GM19240 (cell line): ENCODE measurements at regions not wholly inside any gene's neighbourhood (a gene's known extent, or its start where the extent isn't known, plus 50 kb on each side); places are given as distances from the start of the nearest gene placed in this dataset.
"Not testable (repeated sequence)": the region's sequence is repeated elsewhere in the genome, so short reads cannot be mapped to it uniquely, and the experiment has no call there.

Experiments used
- DNase-seq: peaks from one replicate; pipeline ENCODE4 v3.0.0; 2011; ENCODE audit warnings: low spot score; ENCODE audit not compliant: insufficient read length

DNA sequence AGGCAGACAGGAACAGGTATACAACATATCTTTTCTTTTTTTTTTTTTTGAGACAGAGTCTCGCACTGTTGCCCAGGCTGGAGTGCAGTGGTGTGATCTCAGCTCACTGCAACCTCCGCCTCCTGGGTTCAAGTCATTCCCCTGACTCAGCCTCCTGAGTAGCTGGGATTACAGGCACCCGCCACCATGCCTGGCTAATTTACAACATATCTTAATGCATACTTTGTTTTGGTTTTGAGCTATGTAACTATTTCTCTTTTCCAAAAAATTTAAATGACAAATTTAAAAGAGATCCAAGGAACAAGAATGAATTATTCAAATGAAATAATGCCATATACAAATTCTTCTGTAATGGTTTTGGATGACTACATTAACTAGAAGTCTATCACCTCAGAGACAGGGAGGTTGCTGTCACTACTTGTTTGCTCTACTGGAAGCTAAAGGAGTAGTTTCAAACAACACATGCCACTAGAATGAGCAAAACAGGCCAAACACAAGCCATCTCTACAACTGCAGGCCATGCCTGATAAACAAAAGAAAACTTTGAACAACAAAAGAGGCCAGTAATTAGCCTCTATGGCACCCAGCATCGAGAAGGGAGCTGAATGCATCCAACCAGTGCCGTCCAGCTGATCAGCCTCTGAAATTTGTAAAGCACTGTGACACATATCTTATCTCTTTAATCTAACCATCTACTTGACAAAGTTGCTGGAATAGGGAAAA is 133.6 kb upstream of the VOPP1 start:
- not testable (repeated sequence) for DNase-seq

DNA sequence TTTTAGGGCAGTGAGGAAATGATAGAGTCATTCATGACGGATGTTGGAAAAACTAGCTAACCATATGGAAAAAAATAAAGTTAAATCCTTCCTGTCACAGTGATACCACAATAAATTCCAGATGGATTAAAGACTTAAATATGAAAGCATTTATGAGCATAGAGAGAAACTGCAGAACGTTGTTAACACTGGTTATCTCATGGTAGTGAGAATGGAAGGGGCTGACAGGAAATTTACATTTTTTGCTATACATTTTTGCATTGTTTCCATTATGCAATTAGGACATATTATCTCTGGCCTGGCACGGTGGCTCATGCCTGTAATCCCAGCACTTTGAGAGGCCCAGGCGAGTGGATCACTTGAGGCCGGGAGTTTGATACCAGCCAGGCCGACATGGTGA is 130.5 kb upstream of the VOPP1 start:
- DNase-seq, result not testable (repeated sequence)

DNA sequence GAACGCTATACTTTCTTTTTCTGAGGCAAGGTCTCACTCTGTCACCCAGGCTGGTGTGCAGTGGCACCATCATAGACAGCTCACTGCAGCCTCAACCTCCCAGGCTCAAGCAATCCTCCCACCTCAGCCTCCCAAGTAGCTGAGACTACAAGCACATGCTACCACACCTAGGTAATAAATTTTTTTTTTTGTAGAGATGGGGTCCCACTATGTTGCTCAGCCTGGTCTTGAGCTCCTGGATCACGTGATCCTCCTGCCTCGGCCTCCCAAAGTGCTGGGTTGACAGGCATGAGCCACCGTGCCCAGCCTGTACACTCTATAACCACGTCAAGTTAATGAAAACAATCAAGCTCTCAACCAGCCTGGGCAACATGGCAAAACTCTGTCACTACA is 127.1 kb upstream of the VOPP1 start:
- not testable (repeated sequence) for DNase-seq

DNA sequence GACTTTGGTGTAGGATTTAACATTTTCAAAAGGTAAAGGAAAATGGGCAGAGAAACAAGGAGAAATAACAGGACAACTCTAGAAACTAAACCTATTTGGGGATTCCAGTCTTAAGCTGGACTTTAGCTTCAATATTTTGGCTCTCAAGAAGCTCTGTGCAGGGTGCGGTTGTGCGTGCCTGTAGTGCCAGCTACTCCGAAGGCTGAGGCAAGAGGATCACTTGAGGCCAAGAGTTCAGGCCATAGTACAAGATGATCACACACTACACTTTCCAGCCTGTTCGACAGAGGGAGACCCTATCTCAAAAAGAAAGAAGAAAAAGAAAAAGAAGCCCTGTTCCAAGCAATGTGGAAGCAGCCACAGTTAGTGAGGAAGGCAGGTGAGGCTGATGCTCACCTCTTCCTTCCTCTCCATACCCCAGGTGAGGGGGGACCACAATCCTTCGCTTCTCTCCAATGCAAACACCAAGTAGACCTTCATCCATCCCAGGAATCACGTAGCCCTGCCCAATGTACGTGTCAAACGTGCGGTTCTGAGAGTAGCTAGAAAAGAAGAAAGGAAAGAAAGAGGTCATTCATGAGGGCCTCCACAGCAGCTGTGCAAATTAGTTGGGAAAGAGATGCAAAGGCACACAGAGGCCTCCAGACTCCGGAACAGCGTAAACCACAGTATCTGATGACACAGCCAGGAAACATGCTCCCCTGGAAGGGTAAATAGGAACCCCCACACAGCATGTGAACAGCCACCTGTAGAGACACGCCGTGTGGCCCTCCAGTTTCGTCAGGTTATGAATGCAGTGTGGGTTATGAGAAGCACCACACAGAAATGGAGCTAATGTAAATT is 126.5 kb upstream of the VOPP1 start:
- DNase-seq, result not testable (repeated sequence)

DNA sequence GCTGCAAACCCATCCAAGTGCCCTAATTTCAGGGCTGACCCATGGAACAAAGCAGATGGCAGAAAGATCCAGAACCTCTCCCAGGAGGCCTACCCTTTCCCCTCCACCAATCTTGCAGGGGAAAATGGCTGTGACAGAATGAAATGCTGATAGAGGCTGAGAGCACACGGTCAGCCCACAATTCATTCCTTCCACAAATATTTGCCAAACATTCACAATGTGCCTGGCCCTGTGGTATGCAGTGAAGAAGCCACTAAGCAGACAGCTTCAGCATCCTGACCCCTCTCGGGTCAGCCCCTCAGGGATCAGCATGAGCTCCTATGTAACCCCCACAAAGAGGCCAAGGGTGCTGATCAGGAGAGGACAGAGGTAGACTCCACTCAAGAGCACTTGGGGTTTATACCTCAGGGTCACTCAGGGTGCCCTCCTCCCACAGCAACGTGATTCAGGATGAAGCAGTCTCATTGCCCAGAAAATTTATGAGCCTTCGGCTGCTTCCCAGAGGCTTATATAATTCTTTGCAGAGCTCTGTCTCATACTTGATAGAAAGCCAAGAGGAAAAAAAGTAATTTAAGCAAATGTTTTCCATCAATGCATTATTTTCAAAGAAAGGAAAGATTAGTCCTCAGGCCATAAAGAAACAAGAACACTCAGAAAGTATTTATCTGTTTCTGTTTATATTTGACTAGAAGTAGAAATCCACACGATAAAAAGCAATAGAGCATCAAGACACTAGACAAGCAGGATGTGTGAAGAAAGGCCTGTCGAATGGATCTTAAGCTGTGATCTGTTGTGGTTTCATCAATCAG is 123.8 kb upstream of the VOPP1 start:
- DNase-seq, result not testable (repeated sequence)

DNA sequence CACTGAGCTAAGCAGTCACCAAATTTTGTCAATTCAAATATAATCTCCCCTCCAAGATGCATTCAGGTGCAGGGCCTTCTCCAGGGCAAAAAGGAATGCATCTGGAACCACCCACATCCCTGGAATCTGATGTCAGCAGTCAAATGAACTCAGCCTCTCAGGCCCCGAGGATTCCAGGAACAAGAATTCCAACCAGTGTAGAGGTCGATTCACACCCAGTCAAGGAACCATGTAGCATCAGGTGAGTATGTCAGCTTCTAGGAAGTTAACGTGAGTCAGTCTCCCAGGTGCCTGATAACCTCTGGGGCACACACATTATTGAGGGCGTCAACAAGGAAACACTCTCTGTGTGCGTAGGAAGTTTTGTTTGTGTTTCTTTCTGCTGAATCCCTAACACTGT is 122.2 kb upstream of the VOPP1 start:
- DNase-seq, result not testable (repeated sequence)

DNA sequence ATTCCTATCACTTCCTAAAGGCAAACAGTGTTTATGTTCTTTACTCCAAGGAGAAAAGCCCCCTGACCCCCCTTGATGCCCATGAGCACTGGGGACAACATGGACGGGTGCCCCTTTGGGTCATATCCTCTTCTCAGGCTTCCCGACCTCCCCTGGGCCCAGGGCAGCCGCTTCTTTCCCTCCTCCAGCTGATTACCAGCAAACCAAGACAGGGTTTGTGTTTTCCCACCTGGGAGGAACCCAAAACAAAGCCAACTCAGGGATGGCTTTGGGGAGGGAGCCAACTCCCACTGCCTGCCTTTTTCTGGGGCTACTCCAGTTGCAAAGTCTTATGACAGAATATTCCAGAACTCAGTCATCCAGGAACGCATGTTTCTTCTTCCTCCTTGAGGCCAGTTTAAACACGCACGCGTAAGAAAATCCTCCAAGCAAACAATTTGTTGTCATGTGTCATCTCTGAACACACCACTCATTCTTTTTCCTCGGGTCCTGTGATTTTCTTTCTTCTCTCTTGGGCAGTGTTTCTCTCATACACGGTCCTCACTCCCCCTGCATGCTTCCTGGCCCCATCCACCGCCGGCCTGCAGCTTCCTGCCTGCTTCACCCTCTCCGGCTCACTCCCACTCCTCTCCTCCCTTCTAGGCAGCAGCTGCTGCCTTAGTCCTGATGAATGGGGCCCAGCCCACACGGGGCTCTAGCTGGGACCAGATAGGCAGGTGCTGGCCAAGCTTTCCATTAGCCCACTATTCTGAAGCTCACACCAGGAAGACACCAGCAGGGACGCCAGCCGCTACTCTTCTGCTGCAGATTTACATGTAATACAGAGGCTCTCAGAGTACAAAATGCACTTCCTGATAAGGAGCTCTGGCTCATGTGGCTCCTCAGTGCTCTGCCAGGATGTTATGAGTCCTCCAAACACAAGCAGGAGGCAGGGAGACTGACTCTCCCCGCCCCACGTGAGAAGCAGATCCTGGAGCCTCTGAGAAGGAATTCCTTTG is 116.7 kb upstream of the VOPP1 start:
- DNase-seq, result not testable (repeated sequence)

DNA sequence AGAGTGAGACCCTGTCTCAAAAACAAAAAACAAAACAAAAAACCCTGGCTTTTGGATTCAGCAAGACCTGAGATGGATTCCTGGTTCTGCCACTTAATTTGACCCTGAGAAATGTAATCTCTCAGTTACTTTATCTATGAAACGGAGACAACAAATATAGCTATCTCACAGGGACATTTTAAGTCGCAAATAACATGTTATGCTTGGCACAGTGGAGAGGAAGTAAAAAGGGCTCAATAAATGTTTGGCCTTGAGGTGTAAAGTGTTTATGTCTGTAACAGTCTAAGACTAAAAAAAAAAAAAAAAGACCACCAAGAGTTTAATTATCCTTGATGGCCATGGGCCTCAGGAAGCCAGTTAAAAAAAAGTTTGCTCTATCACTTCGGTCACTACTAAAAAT is 116.0 kb upstream of the VOPP1 start:
- not testable (repeated sequence) for DNase-seq

DNA sequence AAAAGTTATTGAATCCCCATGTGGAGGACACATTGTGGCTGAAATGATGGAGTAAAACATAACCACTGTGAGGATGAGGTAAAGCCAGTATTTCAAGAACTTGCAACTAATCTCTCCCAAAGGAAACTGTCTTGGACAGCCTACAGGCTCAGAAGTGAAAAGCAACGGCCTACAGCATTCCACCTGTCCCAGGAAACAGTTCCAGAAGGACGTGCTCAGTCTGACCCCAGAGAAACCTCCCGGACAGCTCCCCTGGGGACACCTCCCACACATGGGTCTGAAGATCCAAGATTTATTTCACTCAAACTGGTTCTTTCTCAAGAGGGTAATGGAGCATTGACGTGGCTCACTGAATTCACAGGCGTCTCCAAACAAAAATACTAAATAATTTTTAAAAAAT is 115.0 kb upstream of the VOPP1 start:
- DNase-seq, result not testable (repeated sequence)

DNA sequence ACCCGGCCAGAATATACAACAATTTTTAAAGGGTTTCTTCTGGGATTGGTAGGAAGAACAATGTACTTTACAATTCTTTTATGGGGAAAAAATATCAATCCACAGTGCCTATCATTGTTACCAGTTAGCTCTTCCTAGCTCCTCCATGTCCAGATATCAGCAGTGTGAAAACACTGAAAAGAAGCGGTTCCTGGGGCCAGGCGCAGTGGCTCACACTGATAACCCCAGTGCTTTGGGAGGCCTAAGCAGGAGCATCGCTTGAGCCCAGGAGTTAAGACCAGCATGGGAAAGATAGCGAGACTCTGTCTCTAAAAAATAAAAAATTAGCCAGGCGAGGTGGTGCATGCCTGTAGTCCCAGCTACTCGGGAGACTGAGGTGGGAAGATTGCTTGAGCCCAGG is 114.5 kb upstream of the VOPP1 start:
- DNase-seq, result not testable (repeated sequence)

DNA sequence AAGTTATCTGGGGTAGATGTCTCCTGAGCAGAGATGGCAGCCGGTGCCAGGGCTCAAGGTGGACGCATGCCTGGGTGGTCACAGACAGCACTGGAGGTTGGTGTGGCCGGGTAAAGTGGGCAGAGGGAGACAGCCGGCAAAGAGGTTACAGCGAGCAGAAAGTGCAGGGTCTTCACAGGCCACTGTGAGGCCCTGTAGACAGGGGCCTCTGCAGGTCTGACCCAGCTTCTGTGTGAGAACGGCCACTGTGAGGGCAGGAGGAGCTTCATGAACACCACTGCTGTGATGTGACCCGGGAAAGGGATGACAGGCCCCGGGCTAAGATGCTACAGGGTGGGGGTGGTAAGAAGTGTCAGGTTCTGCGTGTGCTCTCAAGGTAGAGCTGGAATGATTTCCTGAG is 111.2 kb upstream of the VOPP1 start:
- DNase-seq, result not testable (repeated sequence)

DNA sequence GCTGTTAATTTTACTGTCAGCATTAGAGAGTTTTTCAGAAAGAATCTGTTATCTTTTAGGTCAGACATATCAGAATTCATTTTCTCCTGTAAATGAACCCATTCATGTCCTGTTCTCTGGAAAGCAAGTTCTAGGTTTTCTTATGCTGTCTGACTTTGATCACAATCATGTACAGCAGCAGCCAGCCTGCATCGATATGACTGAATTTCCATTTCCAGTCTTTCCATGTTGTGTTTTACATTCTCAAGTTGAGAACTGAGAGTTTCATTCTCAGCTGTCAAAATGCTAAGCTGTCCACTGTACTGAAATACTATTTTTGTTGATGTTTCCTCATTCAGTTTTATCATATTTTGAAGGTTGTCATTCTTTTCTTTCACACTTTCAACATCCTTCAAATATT is 103.3 kb upstream of the VOPP1 start:
- DNase-seq, result not testable (repeated sequence)

DNA sequence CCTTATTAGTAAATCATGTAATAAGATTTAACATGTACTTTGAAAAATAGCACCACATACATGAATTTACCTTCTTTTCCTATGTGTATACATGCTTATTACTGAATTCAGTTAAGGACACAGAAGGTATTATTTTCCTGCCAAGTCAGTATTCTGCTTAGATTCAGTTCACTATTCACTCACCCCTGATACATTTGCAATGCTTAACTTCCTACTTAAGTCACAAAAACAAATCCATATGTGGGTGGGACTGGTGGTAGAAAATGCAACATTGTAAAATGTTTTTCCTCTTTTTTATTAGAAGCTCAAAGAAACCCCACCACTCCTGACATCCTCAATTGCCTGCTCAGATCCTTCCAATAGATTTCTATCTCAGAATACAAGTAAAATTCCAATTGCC is 101.2 kb upstream of the VOPP1 start:
- DNase-seq, result not testable (repeated sequence)

DNA sequence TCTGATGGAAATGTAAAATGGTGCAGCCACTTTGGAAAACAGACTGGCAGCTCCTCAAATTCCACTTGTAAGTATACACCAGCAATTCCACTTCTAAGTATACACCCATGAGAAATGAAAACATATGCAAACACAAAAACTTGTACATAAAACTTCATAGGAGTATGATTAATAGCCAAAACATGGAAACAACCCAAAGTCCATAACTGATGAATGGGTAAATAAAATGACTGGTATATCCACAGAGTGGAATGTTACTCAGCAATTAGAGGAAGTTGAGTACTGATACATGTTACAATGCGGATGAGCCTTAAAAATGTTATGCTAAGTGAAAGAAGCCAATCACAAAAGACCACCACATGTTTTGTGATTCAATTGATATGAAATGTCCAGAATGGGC is 99.8 kb upstream of the VOPP1 start:
- not testable (repeated sequence) for DNase-seq

DNA sequence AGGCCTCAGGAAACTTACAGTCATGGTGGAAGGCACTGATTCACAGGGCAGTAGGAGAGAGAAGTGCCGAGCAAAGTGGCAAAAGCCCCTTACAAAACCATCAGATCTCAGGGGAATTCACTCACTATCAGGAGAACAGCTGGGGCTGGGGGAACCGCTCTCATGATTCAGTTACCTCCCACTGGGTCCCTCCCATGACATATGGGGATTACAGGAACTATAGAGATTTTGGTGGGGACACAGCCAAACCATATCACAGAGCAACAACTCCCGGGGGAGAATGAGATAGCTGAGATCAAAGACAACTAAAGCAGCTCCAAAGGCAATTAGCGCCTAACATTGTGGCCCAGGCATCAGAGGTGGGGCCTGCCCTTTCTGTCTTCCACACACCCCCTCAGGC is 85.4 kb upstream of the VOPP1 start:
- no peak for DNase-seq

DNA sequence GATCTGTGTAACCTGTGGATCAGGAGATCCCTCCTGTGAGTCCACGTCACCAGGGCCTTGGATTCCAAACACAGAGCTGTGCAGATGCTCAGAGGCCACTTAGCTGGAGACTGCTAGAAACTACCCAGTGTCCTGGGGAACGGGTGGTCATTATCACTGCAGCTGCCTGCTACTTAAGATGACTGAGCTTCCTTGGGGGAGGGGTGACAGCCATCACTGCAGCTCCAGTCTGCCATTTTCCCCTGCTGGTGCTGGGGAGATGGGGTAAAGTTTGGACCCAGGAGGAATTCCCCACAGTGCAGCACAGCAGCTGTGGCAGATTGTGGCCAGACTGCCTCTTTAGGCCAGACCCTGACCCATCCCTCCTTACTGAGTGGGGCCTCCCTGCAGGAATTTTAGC is 78.8 kb upstream of the VOPP1 start:
- no peak for DNase-seq

DNA sequence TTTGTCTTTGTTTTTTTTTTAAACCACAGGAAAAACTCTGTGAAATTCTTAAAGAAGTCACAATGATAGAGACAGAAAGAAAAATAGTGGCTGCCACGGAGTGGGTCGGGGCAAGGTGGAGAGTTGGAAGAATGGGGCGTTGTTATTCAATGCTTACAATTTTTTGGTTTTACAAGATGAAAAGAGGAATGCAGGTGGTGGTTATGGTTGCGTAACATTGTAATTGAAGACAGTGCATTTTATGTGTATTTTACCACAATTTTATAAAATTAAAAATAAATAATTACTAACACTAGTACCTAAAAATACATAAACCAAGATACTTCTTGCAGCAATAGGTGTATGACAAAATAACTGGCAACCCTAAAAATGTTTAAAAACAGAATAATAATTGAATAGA is 76.9 kb upstream of the VOPP1 start:
- DNase-seq, result no peak

DNA sequence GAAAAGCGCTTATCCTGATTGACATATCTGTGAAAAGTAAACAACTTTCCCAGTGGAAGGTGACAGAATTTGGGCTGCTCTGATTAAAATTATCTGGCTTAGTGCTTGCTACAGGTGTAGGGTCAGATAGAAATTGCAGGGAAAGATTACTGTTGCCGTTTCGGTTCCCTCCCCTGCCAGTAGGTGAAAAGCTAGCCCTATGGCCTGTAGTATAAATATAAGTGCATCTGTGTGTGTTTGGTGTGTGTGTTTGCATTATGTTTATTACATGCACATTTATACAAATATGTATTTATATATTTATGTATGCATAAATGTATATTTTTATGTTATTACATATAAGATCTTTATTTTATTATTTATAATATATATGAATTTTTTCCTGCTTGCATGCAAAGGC is 72.3 kb upstream of the VOPP1 start:
- no peak for DNase-seq

DNA sequence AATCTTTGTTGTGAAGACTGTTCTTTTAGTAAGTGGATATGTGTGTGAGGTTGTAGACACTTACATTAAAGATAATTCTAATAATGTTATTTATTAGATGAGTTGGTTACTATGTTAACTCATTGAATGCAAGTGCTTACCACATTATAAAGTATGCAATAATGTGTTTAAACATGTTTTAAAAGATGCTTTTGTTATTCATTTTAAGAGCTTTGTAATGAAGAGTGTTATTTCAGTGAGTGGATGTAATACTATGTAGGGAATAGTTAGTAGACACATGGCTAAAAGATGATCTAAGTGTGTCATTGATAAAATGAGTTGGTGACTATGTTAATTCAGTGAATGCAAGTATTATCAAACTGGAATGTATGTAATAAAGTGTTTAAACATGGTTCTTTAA is 70.0 kb upstream of the VOPP1 start:
- no peak for DNase-seq

DNA sequence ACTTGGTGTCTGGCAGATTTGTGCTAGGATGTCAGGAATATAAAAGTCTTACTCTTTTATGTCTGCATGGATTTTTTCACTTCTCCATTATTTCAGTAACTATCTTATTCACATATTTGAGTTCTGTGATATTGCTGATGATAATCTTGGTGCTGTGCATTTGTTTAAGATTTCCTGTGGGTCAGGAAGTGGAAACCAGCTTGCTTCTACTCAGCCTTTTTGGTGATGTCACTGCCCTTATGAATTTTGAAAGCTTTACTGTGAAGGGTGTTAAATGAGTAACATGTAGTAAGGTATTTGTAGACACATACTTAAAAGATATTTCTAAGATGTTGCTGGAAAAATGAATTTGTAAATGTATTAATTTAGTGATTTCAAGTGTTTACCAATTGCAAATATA is 69.5 kb upstream of the VOPP1 start:
- peak; percentile 17 for DNase-seq

DNA sequence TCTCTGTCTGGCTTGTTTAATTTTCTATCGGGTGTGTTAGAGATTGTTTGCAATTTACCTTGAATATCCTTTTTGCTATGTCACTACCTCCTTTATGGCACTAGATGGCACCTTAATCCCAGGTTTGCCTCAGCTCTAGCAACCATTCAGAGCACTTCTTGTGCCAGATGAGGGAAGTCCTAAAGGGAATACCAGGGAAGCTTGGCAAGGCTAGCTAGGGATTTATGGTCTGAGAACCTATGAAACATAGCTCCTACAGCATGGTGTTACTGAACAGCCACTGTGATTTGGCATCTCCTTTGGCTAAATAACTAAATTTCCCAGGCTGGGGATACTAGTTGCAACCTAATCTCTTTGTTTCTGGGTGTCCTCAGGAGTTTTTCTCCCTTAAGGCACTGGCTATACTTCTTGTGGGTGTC is 69.0 kb upstream of the VOPP1 start:
- peak; percentile 12 for DNase-seq
